Upper lobe of left lung (tissue), 4 donors: ENCODE measurements at regions not wholly inside any gene's neighbourhood (a gene's known extent, or its start where the extent isn't known, plus 50 kb on each side); places are given as distances from the start of the nearest gene placed in this dataset.

Experiments used
- EP300 ChIP-seq, 4 donors: sonication (generic); formaldehyde crosslinking; IDR thresholded peaks; one replicate each; pipeline ENCODE4 v1.5.1; 2017; ENCODE audit warnings: antibody characterized with exemption in 4 of 4, control low read depth in 2 of 4
- POLR2A ChIP-seq, 4 donors: fragments of 450-650 bp; IDR thresholded peaks; one replicate each; pipeline ENCODE4 v1.5.1; 2016 to 2017; ENCODE audit warnings: antibody characterized with exemption in 4 of 4, mild to moderate bottlenecking in 2 of 4
- POLR2AphosphoS5 ChIP-seq, 2 donors: sonication (generic); formaldehyde crosslinking; IDR thresholded peaks; one replicate each; pipeline ENCODE4 v1.5.1; 2017; ENCODE audit warnings: antibody characterized with exemption in 2 of 2
- TF ChIP-seq, protein P1 (sequence below), 6 experiments: fragments of 450-650 bp in 4 of 6; fragments of 200-600 bp in 2 of 6; sonication (generic) in 2 of 6; IDR thresholded peaks; one replicate each; pipeline ENCODE4 v1.5.1; 2016 to 2019; ENCODE audit warnings: antibody characterized with exemption in 6 of 6

DNA sequence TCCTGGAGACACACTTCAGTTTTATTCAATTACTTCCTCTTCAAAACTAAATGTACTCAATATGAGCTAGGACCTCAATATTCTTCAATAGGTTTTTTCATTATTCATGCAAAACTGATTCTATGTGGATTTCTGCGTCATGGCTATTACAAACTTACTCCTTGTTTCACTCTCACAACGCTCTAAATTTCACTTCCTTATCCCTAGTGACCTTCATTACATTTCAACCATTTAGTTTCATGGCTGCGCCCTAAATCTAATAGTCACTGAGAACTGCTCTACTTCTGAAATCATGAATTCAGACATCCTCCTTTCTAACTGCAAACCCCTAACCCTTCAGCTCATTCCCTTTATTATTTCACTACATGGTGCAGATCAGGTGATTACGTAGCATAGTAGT, 93.9 kb downstream of the SLC25A46 start:
- TF ChIP-seq, protein P1, sequence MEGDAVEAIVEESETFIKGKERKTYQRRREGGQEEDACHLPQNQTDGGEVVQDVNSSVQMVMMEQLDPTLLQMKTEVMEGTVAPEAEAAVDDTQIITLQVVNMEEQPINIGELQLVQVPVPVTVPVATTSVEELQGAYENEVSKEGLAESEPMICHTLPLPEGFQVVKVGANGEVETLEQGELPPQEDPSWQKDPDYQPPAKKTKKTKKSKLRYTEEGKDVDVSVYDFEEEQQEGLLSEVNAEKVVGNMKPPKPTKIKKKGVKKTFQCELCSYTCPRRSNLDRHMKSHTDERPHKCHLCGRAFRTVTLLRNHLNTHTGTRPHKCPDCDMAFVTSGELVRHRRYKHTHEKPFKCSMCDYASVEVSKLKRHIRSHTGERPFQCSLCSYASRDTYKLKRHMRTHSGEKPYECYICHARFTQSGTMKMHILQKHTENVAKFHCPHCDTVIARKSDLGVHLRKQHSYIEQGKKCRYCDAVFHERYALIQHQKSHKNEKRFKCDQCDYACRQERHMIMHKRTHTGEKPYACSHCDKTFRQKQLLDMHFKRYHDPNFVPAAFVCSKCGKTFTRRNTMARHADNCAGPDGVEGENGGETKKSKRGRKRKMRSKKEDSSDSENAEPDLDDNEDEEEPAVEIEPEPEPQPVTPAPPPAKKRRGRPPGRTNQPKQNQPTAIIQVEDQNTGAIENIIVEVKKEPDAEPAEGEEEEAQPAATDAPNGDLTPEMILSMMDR (IDR thresholded peaks at IDR 0.05) = no peak
- TF ChIP-seq EP300 (IDR thresholded peaks at IDR 0.05) = no peak
- TF ChIP-seq POLR2AphosphoS5 (IDR thresholded peaks at IDR 0.05) = no peak
- no peak for TF ChIP-seq POLR2A (IDR thresholded peaks at IDR 0.05)
